HepG2 (cell line): ENCODE measurements at regions not wholly inside any gene's neighbourhood (a gene's known extent, or its start where the extent isn't known, plus 50 kb on each side); places are given as distances from the start of the nearest gene placed in this dataset.

Source experiments
- CEBPB ChIP-seq: IDR thresholded peaks from 2 replicates; pipeline ENCODE4 v1.6.1; 2011; ENCODE audit warnings: low read depth, low read length, improper control_type of control experiment, borderline replicate concordance
- HBP1 ChIP-seq: IDR thresholded peaks from 2 replicates; pipeline ENCODE4 v1.6.1; 2016; ENCODE audit warnings: low read depth, control low read depth
- HMGA1 ChIP-seq: sonication (generic); formaldehyde crosslinking; conservative IDR thresholded peaks from 2 replicates; pipeline ENCODE4 v1.4.0; 2020; ENCODE audit warnings: missing genetic modification reagents
- IKZF1 ChIP-seq: fragments of 450-650 bp; IDR thresholded peaks from 2 replicates; pipeline ENCODE4 v1.7.1; 2016
- IKZF4 ChIP-seq: sonication (generic); formaldehyde crosslinking; IDR thresholded peaks from 2 replicates; pipeline ENCODE4 v1.5.1; 2020; ENCODE audit warnings: borderline replicate concordance, mild to moderate bottlenecking, low read depth, missing genetic modification reagents; ENCODE audit errors: not compliant biosample characterization
- NCOR1 ChIP-seq: fragments of 200-600 bp; sonication (generic); IDR thresholded peaks from 2 replicates; pipeline ENCODE4 v1.7.0; 2017; ENCODE audit warnings: antibody characterized with exemption, low read length, borderline replicate concordance
- RERE ChIP-seq: IDR thresholded peaks from 2 replicates; pipeline ENCODE4 v1.6.1; 2016; ENCODE audit warnings: low read depth, missing genetic modification reagents, missing compliant biosample characterization
- RNF2 ChIP-seq: fragments of 450-650 bp; conservative IDR thresholded peaks from 2 replicates; pipeline ENCODE4 v1.6.1; 2016; ENCODE audit warnings: low read depth
- STAT6 ChIP-seq: sonication (generic); formaldehyde crosslinking; IDR thresholded peaks from 2 replicates; pipeline ENCODE4 v1.4.0; 2020; ENCODE audit warnings: missing genetic modification reagents, mild to moderate bottlenecking, borderline replicate concordance
- YEATS2 ChIP-seq: sonication (generic); formaldehyde crosslinking; IDR thresholded peaks from 2 replicates; pipeline ENCODE4 v1.4.0; 2020; ENCODE audit warnings: missing genetic modification reagents, borderline replicate concordance
- ZFP37 ChIP-seq: sonication (generic); formaldehyde crosslinking; IDR thresholded peaks from 2 replicates; pipeline ENCODE4 v1.4.0; 2020; ENCODE audit warnings: missing genetic modification reagents, borderline replicate concordance
- ZNF276 ChIP-seq: sonication (generic); formaldehyde crosslinking; IDR thresholded peaks from 2 replicates; pipeline ENCODE4 v1.4.0; 2020; ENCODE audit warnings: mild to moderate bottlenecking, low read depth, missing genetic modification reagents
- ZNF329 ChIP-seq: sonication (generic); formaldehyde crosslinking; IDR thresholded peaks from 2 replicates; pipeline ENCODE4 v1.9.0; 2021; ENCODE audit warnings: low read depth, mild to moderate bottlenecking, missing genetic modification reagents
- ZNF562 ChIP-seq: sonication (generic); formaldehyde crosslinking; IDR thresholded peaks from 2 replicates; pipeline ENCODE4 v1.8.0; 2022; ENCODE audit warnings: missing genetic modification reagents, borderline replicate concordance
- ZNF724P ChIP-seq: sonication (generic); formaldehyde crosslinking; IDR thresholded peaks from 2 replicates; pipeline ENCODE4 v1.8.0; 2022; ENCODE audit warnings: missing genetic modification reagents, borderline replicate concordance
- ZNF75D ChIP-seq: sonication (generic); formaldehyde crosslinking; IDR thresholded peaks from 2 replicates; pipeline ENCODE4 v1.8.1; 2023; ENCODE audit warnings: missing genetic modification reagents, mild to moderate bottlenecking, borderline replicate concordance
- ZNF891 ChIP-seq: sonication (generic); formaldehyde crosslinking; IDR thresholded peaks from 2 replicates; pipeline ENCODE4 v1.5.0; 2020; ENCODE audit warnings: mild to moderate bottlenecking, missing genetic modification reagents

GRCh38 chr13:33542309-33543088 is 256.9 kb upstream of the STARD13 start (continued):
- TF ChIP-seq ZNF891 (CRISPR knock-in tag) = peak; percentile 99
- TF ChIP-seq ZFP37 (CRISPR knock-in tag) = peak; percentile 99
- TF ChIP-seq ZNF276 (CRISPR knock-in tag) = peak; percentile 95; the same call in 1 of the 2 replicates
- peak; percentile 96 for TF ChIP-seq YEATS2 (CRISPR knock-in tag)
- peak; percentile 69; the same call in 1 of the 2 replicates for TF ChIP-seq CEBPB
- peak; percentile 92 for TF ChIP-seq ZNF329 (CRISPR knock-in tag)
- peak; percentile 91; the same call in 1 of the 2 replicates for TF ChIP-seq ZNF75D (CRISPR knock-in tag)
- peak; percentile 57; the same call in 1 of the 2 replicates for TF ChIP-seq RERE (CRISPR knock-in tag)
- no peak for TF ChIP-seq IKZF1
- TF ChIP-seq HMGA1 = no peak
- TF ChIP-seq STAT6 (CRISPR knock-in tag) = peak; percentile 97; the same call in 1 of the 2 replicates
- TF ChIP-seq HBP1 (CRISPR knock-in tag) = no peak
- peak; percentile 40; the same call in 1 of the 2 replicates for TF ChIP-seq NCOR1
- peak; percentile 98 for TF ChIP-seq RNF2
- peak; percentile 86; the same call in 1 of the 2 replicates for TF ChIP-seq ZNF562 (CRISPR knock-in tag)
- peak; percentile 94 for TF ChIP-seq IKZF4 (CRISPR knock-in tag)
- TF ChIP-seq ZNF724P (CRISPR knock-in tag) = peak; percentile 97; the same call in 1 of the 2 replicates
